T-helper 2 cell (primary cell): ENCODE measurements at regions not wholly inside any gene's neighbourhood (a gene's known extent, or its start where the extent isn't known, plus 50 kb on each side); places are given as distances from the start of the nearest gene placed in this dataset.
A peak's percentile ranks its signal among the peaks of the same experiment; 100 is the strongest.

Experiments used
- DNase-seq, 5 experiments: peaks; one replicate each; pipeline versions ENCODE4 v3.0.0 to v3.0.0-alpha.2; 2012 to 2022

GRCh38 chr13:29654843-29655547, 59.5 kb upstream of the SLC7A1 start:
- no peak for DNase-seq

GRCh38 chr13:29654384-29654783, 58.9 kb upstream of the SLC7A1 start:
- no peak for DNase-seq

- peak in 1 of 5 experiments; percentile 8 for DNase-seq
These were observed 53.3 kb upstream of the SLC7A1 start for GRCh38 chr13:29648760-29649159.
